ENCODE measurements at regions not wholly inside any gene's neighbourhood (a gene's known extent, or its start where the extent isn't known, plus 50 kb on each side); places are given as distances from the start of the nearest gene placed in this dataset.
A peak's percentile ranks its signal among the peaks of the same experiment; 100 is the strongest.
"Not testable (repeated sequence)": the region's sequence is repeated elsewhere in the genome, so short reads cannot be mapped to it uniquely, and the experiment has no call there.

GRCh38 chr14:21820631-21821030 is 147.0 kb upstream of the OR4E1 start:
- DNase-seq (ENCODE audit: low read depth), result no peak

GRCh38 chr14:21819891-21820290 is 146.3 kb upstream of the OR4E1 start:
- not testable (repeated sequence) for DNase-seq (ENCODE audit: low read depth)

- not testable (repeated sequence) for DNase-seq (ENCODE audit: low read depth)
These were observed 143.4 kb upstream of the OR4E1 start for GRCh38 chr14:21817010-21817409.

- no peak for DNase-seq (ENCODE audit: low read depth)
These were observed 134.4 kb upstream of the OR4E1 start for GRCh38 chr14:21807975-21808374.

GRCh38 chr14:21804981-21805380 is 131.4 kb upstream of the OR4E1 start:
- DNase-seq (ENCODE audit: low read depth), result no peak

GRCh38 chr14:21802441-21802840 is 128.8 kb upstream of the OR4E1 start:
- no peak for DNase-seq (ENCODE audit: low read depth)

- no peak for DNase-seq (ENCODE audit: low read depth)
These were observed 123.3 kb upstream of the OR4E1 start for GRCh38 chr14:21796916-21797315.

GRCh38 chr14:21795456-21795855 is 121.8 kb upstream of the OR4E1 start:
- DNase-seq (ENCODE audit: low read depth), result no peak

GRCh38 chr14:21791749-21792148 is 118.1 kb upstream of the OR4E1 start:
- no peak for DNase-seq (ENCODE audit: low read depth)

- DNase-seq (ENCODE audit: low read depth), result not testable (repeated sequence)
These were observed 115.1 kb upstream of the OR4E1 start for GRCh38 chr14:21788687-21789086.

GRCh38 chr14:21787242-21787641 is 113.6 kb upstream of the OR4E1 start:
- DNase-seq (ENCODE audit: low read depth), result not testable (repeated sequence)

GRCh38 chr14:21781543-21781942 is 107.9 kb upstream of the OR4E1 start:
- DNase-seq (ENCODE audit: low read depth), result no peak

GRCh38 chr14:21780429-21781084 is 106.9 kb upstream of the OR4E1 start:
- no peak for DNase-seq (ENCODE audit: low read depth)

GRCh38 chr14:21771671-21772070 is 98.1 kb upstream of the OR4E1 start:
- no peak for DNase-seq (ENCODE audit: low read depth)

- DNase-seq (ENCODE audit: low read depth), result no peak
These were observed 95.2 kb upstream of the OR4E1 start for GRCh38 chr14:21768875-21769257.

- DNase-seq (ENCODE audit: low read depth), result no peak
These were observed 94.7 kb upstream of the OR4E1 start for GRCh38 chr14:21768116-21768874.

GRCh38 chr14:21760360-21760759 is 86.7 kb upstream of the OR4E1 start:
- not testable (repeated sequence) for DNase-seq (ENCODE audit: low read depth)

GRCh38 chr14:21749306-21749868 is 75.8 kb upstream of the OR4E1 start:
- no peak for DNase-seq (ENCODE audit: low read depth)

GRCh38 chr14:21748869-21749303 is 75.3 kb upstream of the OR4E1 start:
- peak; percentile 10 for DNase-seq (ENCODE audit: low read depth)

- DNase-seq (ENCODE audit: low read depth), result no peak
These were observed 62.2 kb upstream of the OR4E1 start for GRCh38 chr14:21735639-21736307.

- no peak for DNase-seq (ENCODE audit: low read depth)
These were observed 61.6 kb upstream of the OR4E1 start for GRCh38 chr14:21735200-21735599.

GRCh38 chr14:21734457-21735074 is 60.9 kb upstream of the OR4E1 start:
- peak; percentile 2 for DNase-seq (ENCODE audit: low read depth)
